ENCODE measurements at regions not wholly inside any gene's neighbourhood (a gene's known extent, or its start where the extent isn't known, plus 50 kb on each side); places are given as distances from the start of the nearest gene placed in this dataset.
"Not testable (repeated sequence)": the region's sequence is repeated elsewhere in the genome, so short reads cannot be mapped to it uniquely, and the experiment has no call there.

GRCh38 chr2:14418115-14418514, 214.4 kb upstream of the LRATD1 start:
- no peak for DNase-seq (ENCODE audit: low read depth, low spot score)

DNA sequence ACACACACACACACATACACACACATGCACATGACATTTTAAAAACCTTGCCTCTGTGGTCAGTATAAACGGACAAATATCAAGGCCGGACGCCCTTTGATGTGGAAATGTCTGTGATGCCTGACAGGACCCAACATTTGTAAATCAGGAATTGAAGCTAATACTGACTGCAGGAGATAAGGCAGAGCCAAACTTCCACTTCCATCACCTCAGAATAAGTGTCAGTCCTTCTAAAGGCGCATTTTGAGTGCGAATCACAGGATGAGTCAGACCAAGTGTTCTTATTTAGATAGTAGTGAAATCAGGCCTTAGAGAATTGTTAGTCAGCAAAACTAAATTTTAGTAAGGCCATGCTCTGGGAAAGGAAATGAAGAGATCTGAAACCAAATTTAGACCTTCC, 211.7 kb upstream of the LRATD1 start:
- no peak for DNase-seq (ENCODE audit: low read depth, low spot score)

DNA sequence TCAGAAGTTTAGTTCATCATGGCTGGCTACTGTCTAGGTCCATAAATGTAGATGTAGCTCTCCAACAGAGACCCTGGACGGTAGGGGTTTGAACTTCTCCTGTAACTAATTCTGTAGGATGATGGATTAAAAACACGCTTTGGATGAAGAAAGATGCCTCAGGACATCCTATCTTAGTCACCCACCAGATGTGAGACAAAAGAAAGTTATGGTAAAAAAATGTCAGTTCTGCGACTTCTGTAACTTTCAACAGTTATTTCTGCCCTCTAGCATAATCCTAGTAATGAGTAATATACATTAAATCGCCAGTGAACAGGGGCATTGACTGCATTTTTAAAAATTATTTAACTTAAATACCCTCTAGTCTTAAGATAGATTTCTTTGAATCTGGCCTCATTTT, 210.1 kb upstream of the LRATD1 start:
- no peak for DNase-seq (ENCODE audit: low read depth, low spot score)

GRCh38 chr2:14423145-14423906, 209.2 kb upstream of the LRATD1 start:
- DNase-seq (ENCODE audit: low read depth, low spot score): no peak

GRCh38 chr2:14424478-14425390, 207.8 kb upstream of the LRATD1 start:
- DNase-seq (ENCODE audit: low read depth, low spot score): no peak

DNA sequence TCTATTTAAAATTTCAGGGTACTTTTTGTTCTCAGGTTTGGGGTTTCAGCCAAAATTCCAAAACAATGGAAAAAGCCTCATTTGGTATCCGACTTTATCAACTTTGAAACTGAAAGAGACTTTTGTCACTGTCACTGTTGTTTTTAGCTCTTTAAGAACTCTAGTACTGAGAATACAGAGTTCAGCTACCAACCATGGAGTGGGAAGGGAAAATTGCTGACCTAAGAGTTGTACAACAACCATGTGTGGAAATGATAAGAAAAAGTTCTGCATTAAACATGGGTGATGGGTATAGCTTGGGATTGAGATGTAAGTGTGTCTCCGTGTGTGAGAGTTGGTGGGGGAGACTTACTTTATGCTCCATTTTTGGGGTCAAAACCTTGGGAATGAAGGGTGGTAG, 206.6 kb upstream of the LRATD1 start:
- DNase-seq (ENCODE audit: low read depth, low spot score): no peak

DNA sequence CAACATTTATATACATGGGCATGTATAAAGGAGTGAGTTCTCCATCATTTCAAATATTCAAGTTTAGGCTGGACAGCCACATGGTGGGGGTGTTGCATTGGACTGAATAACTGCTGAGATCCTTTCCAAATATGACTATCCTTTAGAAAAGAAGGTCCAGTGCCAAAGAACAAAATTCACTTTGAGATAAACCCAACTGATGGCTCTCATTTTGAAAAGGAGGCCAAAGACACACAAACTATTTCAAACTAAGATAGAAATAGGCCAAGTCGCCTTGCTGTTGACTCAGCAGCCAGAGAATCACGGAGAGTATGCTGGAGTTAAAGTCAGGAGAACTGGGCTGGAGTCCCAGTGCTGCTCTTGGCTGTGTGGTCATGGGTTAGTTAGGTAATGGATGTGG, 204.5 kb upstream of the LRATD1 start:
- DNase-seq (ENCODE audit: low read depth, low spot score): no peak

DNA sequence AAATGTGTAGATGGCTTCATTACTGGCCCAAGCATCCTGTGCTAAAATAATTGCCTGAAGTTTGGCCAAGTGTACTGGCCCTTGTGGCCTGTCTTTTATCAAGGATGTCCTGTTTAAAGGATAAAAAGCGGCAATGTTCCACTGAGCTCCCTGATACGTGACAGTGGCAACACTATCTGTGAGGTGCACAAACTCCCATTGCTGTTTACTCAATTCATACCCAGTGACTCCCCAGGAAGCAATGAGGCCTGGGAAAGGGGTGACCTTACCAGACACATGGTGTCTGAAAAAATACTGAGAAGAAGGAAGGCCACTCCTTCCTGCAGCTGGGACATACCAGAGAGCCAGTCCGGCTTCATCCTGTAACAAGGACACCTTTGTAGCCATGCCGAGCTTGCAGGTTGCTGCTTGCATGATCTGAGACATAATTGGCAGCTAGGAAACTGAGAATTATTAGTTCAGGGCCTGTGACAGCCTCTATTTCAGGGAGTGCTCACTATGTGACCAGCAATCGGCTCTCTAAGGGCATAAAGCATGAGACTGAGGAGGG, 198.5 kb upstream of the LRATD1 start:
- DNase-seq (ENCODE audit: low read depth, low spot score): no peak

GRCh38 chr2:14445670-14446069, 186.8 kb upstream of the LRATD1 start:
- DNase-seq (ENCODE audit: low read depth, low spot score): no peak

DNA sequence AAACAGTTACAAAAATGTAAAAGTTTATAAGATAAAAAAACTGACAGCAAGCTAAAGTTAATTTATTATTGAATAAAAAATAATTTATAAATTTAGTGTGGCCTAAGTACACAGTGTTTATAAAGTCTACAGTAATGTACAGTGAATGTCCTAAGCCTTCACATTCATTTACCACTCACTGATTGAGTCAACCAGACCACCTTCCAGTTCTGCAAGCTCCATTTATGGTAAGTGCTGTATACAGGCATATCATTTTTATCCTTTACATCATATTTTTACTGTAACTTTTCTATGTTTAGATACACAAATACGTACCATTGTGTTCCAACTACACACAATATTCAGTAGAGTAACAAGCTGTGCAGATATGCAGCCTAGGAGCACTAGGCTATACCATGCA, 184.2 kb upstream of the LRATD1 start:
- no peak for DNase-seq (ENCODE audit: low read depth, low spot score)

DNA sequence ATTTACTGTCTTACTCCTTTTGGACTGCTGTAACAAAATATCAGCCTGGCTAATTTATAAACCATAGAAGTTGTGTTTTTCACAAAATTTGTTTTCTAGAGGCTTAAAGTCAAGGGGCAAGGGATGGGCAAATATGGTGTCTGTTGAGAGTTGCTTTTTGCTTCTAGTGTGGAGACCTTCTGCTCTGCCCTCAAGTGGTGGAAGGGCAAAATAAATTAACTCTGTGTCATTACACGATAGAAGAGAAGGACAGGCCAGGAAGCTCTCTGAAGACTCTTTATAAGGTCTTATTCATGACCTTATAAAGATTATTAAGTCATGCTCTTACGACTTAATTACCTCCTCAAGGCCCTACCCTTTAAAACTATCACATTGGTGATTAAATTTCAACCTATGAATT, 181.2 kb upstream of the LRATD1 start:
- no peak for DNase-seq (ENCODE audit: low read depth, low spot score)

DNA sequence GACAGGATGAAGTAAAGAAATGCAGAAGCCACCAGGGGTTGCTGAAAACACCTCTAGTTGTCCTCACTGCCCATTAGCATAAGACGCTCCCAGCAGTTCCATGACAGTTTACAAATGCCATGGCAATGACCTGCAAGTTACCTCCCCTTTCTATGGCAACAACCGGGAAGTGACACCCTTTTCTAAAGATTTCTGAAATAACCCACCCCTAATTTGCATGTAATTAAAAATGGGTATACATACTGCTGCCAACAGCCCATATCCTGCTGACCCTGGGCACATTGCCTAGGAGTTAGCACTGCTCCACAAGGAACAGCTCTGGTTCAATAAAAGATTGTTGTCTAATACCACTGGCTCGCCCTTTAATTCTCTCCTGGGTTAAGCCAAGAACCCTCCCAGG, 178.3 kb upstream of the LRATD1 start:
- DNase-seq (ENCODE audit: low read depth, low spot score): no peak

DNA sequence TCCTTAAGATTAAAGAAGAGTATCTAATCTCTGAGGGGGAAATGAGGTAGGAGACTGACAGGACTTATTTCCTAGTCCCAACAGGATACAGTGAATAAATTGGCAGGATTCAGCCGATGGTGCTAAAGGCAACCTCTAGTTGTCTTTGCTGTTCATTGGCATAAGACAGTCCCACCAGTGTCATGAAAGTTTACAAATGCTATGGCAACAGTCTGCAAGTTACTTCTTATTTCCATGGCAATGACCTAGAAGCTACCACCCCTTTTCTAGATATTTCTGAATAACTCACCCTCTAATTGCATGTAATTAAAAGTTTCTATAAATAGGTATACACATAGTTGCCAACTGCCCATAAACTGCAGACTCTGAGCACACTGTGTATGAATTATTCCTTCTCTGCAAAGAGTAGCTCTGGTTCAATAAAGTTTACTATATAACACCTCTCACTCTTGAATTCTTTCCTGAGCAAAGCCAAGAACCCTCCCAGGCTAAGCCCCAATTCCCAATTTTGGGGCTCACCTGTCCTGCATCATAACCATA, 172.7 kb upstream of the LRATD1 start:
- no peak for DNase-seq (ENCODE audit: low read depth, low spot score)

GRCh38 chr2:14475994-14476393, 156.5 kb upstream of the LRATD1 start:
- no peak for DNase-seq (ENCODE audit: low read depth, low spot score)

GRCh38 chr2:14479486-14479885, 153.0 kb upstream of the LRATD1 start:
- no peak for DNase-seq (ENCODE audit: low read depth, low spot score)

- no peak for DNase-seq (ENCODE audit: low read depth, low spot score)
Measured at GRCh38 chr2:14480120-14480519, 152.4 kb upstream of the LRATD1 start.

GRCh38 chr2:14480906-14481305, 151.6 kb upstream of the LRATD1 start:
- no peak for DNase-seq (ENCODE audit: low read depth, low spot score)

DNA sequence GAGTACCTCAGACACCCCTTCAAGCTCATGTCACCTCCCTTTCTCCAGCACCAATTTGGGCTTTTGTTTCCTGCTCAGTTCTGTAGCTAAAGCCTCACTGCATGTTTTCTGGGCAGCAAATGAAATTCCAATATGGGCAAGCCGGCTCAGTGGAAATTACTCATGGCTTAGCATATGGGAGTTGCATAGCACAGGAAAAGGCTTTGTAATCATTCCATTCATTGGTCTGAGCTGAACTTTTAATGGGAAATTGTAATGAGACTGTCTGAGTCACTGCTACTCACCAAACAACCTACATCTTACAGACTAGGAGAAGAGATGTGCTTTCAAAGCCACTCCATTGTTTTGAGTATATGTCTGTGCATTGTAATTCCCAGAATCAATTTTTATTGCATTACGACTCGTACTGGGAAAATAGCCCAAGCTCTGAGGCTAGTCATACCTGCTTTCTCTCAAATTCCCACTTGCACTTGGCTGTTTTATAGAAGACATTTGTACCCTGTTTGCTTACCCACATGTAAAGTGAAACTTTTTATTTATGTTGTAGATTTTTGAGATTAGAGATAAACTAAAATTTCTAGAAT, 139.5 kb upstream of the LRATD1 start:
- no peak for DNase-seq (ENCODE audit: low read depth, low spot score)

GRCh38 chr2:14494759-14495158, 137.8 kb upstream of the LRATD1 start:
- no peak for DNase-seq (ENCODE audit: low read depth, low spot score)

DNA sequence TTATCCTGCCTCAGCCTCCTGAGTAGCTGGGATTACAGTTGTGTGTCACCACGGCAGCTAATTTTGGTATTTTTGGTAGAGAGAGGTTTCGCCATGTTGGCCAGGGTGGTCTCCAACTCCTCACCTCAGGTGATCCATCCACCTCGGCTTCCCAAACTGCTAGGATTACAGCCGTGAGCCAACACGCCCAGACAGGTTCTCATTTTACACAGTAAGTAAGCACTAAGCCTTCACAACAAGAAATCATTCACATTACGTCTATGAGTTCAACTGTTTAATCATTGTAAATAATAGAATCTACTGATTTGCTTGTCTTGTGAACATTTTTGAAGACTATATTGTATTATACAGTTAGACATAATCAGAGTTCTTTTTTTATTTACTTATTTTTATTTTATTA, 131.5 kb upstream of the LRATD1 start:
- DNase-seq (ENCODE audit: low read depth, low spot score): no peak

GRCh38 chr2:14506955-14507354, 125.6 kb upstream of the LRATD1 start:
- not testable (repeated sequence) for DNase-seq (ENCODE audit: low read depth, low spot score)

GRCh38 chr2:14511541-14511940, 121.0 kb upstream of the LRATD1 start:
- DNase-seq (ENCODE audit: low read depth, low spot score): no peak

Data from brain pericyte (primary cell).